GM19395 (cell line): ENCODE measurements at regions not wholly inside any gene's neighbourhood (a gene's known extent, or its start where the extent isn't known, plus 50 kb on each side); places are given as distances from the start of the nearest gene placed in this dataset.

ENCODE experiments used
- ATAC-seq: cut with Tn5 transposase; IDR thresholded peaks from one replicate; pipeline ENCODE4 v1.9.1; 2021; ENCODE audit warnings: mild to moderate bottlenecking, moderate library complexity; ENCODE audit not compliant: unreplicated experiment

GRCh38 chr21:26412885-26413284 is 160.2 kb downstream of the CYYR1 start:
- ATAC-seq: no peak

- no peak for ATAC-seq
Measured at GRCh38 chr21:26409735-26410134, 163.4 kb downstream of the CYYR1 start.

GRCh38 chr21:26408511-26408910 is 164.6 kb downstream of the CYYR1 start:
- no peak for ATAC-seq

GRCh38 chr21:26406526-26406925 is 166.6 kb downstream of the CYYR1 start:
- ATAC-seq: no peak

GRCh38 chr21:26405735-26406361 is 167.2 kb downstream of the CYYR1 start:
- ATAC-seq: no peak

- ATAC-seq: no peak
Measured at GRCh38 chr21:26405071-26405470, 168.0 kb downstream of the CYYR1 start.

- ATAC-seq: no peak
Measured at GRCh38 chr21:26404288-26404687, 168.8 kb downstream of the CYYR1 start.

GRCh38 chr21:26403321-26403720 is 169.8 kb downstream of the CYYR1 start:
- no peak for ATAC-seq

- ATAC-seq: no peak
Measured at GRCh38 chr21:26397545-26397944, 175.5 kb downstream of the CYYR1 start.

GRCh38 chr21:26394341-26394740 is 178.7 kb downstream of the CYYR1 start:
- no peak for ATAC-seq

- ATAC-seq: no peak
Measured at GRCh38 chr21:26391166-26391565, 181.9 kb downstream of the CYYR1 start.

- ATAC-seq: peak; percentile 70
Measured at GRCh38 chr21:26389971-26390641, 183.0 kb downstream of the CYYR1 start.

GRCh38 chr21:26388731-26389231 is 184.3 kb downstream of the CYYR1 start:
- no peak for ATAC-seq

- ATAC-seq: no peak
Measured at GRCh38 chr21:26385721-26386120, 187.4 kb downstream of the CYYR1 start.

GRCh38 chr21:26379561-26379960 is 193.5 kb downstream of the CYYR1 start:
- no peak for ATAC-seq

GRCh38 chr21:26377111-26377694 is 195.9 kb downstream of the CYYR1 start:
- ATAC-seq: no peak

- ATAC-seq: no peak
Measured at GRCh38 chr21:26374817-26375216, 198.3 kb downstream of the CYYR1 start.

- no peak for ATAC-seq
Measured at GRCh38 chr21:26368591-26369320, 198.2 kb upstream of the APP start.

- ATAC-seq: no peak
Measured at GRCh38 chr21:26366781-26367180, 196.2 kb upstream of the APP start.

- no peak for ATAC-seq
Measured at GRCh38 chr21:26365849-26366248, 195.3 kb upstream of the APP start.

GRCh38 chr21:26351661-26352060 is 181.1 kb upstream of the APP start:
- ATAC-seq: no peak

GRCh38 chr21:26332867-26333266 is 162.3 kb upstream of the APP start:
- no peak for ATAC-seq
